ENCODE measurements at regions not wholly inside any gene's neighbourhood (a gene's known extent, or its start where the extent isn't known, plus 50 kb on each side); places are given as distances from the start of the nearest gene placed in this dataset.
"Not testable (repeated sequence)": the region's sequence is repeated elsewhere in the genome, so short reads cannot be mapped to it uniquely, and the experiment has no call there.

GRCh38 chr15:31725619-31726018 is 304.7 kb upstream of the CHRNA7 start:
- not testable (repeated sequence) for TF ChIP-seq CTCF, POLR2A (IDR thresholded peaks at IDR 0.05)
